Fibroblast of lung (primary cell): ENCODE measurements at regions not wholly inside any gene's neighbourhood (a gene's known extent, or its start where the extent isn't known, plus 50 kb on each side); places are given as distances from the start of the nearest gene placed in this dataset.

Experiments
- DNase-seq, 2 donors: peaks; one replicate each; pipeline versions ENCODE4 v3.0.0 to v3.0.0-alpha.2; 2010; ENCODE audit warnings: low read depth in 2 of 2
- H2AFZ ChIP-seq: 2 replicates; pipeline ENCODE4 v1.5.1; 2012; ENCODE audit warnings: low read length, control low read depth, inconsistent platforms
- H3K27ac ChIP-seq: 2 replicates; pipeline ENCODE4 v1.5.1; 2011; ENCODE audit warnings: low read length, control low read depth; ENCODE audit not compliant: insufficient read depth
- H3K27me3 ChIP-seq: 2 replicates; pipeline ENCODE4 v1.5.1; 2011; ENCODE audit warnings: mild to moderate bottlenecking, low read length; ENCODE audit not compliant: control insufficient read depth, insufficient read depth
- H3K36me3 ChIP-seq: 2 replicates; pipeline ENCODE4 v1.5.1; 2011; ENCODE audit warnings: low read length; ENCODE audit not compliant: control insufficient read depth, insufficient read depth
- H3K4me1 ChIP-seq: 2 replicates; pipeline ENCODE4 v1.5.1; 2011; ENCODE audit warnings: low read length; ENCODE audit not compliant: control insufficient read depth, insufficient read depth; ENCODE audit errors: extremely low read depth
- H3K4me2 ChIP-seq: 2 replicates; pipeline ENCODE4 v1.5.1; 2011; ENCODE audit warnings: low read length, control low read depth; ENCODE audit not compliant: insufficient read depth; ENCODE audit errors: extremely low read depth
- H3K4me3 ChIP-seq, 4 experiments: fragments of 200-600 bp in 1 of 4; sonication (generic) in 1 of 4; replicated peaks in 1 of 4; 2 replicates each; pipeline ENCODE4 v1.5.1; 2011 to 2016; ENCODE audit warnings: low read length in 4 of 4, low read depth in 3 of 4, mild to moderate bottlenecking in 3 of 4, control low read depth in 2 of 4, inconsistent platforms in 1 of 4, mixed read lengths in 1 of 4; ENCODE audit not compliant: insufficient read depth in 1 of 4; ENCODE audit errors: control extremely low read depth in 1 of 4
- H3K79me2 ChIP-seq: 2 replicates; pipeline ENCODE4 v1.5.1; 2012; ENCODE audit warnings: mild to moderate bottlenecking, low read length, inconsistent platforms; ENCODE audit not compliant: control insufficient read depth, insufficient read depth
- H3K9ac ChIP-seq: 2 replicates; pipeline ENCODE4 v1.5.1; 2011; ENCODE audit warnings: mild to moderate bottlenecking, low read length, control low read depth; ENCODE audit not compliant: insufficient read depth
- H3K9me3 ChIP-seq: 2 replicates; pipeline ENCODE4 v1.5.1; 2012; ENCODE audit warnings: low read depth, low read length; ENCODE audit not compliant: control insufficient read depth, insufficient read depth
- H4K20me1 ChIP-seq: 2 replicates; pipeline ENCODE4 v1.5.1; 2011; ENCODE audit warnings: low read length; ENCODE audit not compliant: control insufficient read depth, insufficient read depth; ENCODE audit errors: extremely low read depth
- EZH2 ChIP-seq: IDR thresholded peaks from 2 replicates; pipeline ENCODE4 v1.5.1; 2012; ENCODE audit warnings: low read length, control low read depth, mild to moderate bottlenecking; ENCODE audit errors: missing control alignments
- TF ChIP-seq, protein P1 (sequence below), 2 donors: IDR thresholded peaks in 1 of 2; conservative IDR thresholded peaks in 1 of 2; 1 replicate in 1 of 2; 2 replicates in 1 of 2; pipeline ENCODE4 v1.5.1; 2011 to 2012; ENCODE audit warnings: low read length in 2 of 2, control low read depth in 1 of 2, inconsistent platforms in 1 of 2, low read depth in 1 of 2, mild to moderate bottlenecking in 1 of 2

DNA sequence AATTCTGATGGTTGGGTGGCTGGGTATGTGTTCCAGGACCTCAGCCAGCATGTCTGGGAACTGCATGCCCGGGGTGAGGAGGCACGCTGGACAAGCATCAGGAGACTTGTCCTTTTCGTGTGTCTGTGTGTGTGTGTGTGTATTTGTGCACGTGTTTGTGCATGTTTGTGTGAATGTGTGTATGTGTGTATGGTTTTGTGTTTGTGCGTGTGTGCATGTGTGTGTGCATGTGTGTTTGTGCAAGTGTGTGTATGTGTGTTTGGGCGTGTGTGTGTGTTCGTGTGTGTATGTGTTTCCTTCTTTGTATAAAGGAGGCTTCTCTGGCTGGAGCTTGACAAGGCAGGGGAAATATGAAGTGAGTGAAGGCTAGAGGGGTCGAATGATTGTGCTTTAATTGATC is 491.5 kb downstream of the IRX1 start:
- H3K4me2 ChIP-seq, result no peak overlapping the region
- no peak overlapping the region for H2AFZ ChIP-seq
- no peaks in the 10 kb centered on the region for H3K27me3 ChIP-seq
- no peak overlapping the region for H3K27ac ChIP-seq
- H3K9me3 ChIP-seq, result no peaks in the 10 kb centered on the region
- no peaks in the 10 kb centered on the region for H3K79me2 ChIP-seq
- no peaks in the 10 kb centered on the region for H3K36me3 ChIP-seq
- TF ChIP-seq, protein P1, sequence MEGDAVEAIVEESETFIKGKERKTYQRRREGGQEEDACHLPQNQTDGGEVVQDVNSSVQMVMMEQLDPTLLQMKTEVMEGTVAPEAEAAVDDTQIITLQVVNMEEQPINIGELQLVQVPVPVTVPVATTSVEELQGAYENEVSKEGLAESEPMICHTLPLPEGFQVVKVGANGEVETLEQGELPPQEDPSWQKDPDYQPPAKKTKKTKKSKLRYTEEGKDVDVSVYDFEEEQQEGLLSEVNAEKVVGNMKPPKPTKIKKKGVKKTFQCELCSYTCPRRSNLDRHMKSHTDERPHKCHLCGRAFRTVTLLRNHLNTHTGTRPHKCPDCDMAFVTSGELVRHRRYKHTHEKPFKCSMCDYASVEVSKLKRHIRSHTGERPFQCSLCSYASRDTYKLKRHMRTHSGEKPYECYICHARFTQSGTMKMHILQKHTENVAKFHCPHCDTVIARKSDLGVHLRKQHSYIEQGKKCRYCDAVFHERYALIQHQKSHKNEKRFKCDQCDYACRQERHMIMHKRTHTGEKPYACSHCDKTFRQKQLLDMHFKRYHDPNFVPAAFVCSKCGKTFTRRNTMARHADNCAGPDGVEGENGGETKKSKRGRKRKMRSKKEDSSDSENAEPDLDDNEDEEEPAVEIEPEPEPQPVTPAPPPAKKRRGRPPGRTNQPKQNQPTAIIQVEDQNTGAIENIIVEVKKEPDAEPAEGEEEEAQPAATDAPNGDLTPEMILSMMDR (conservative IDR thresholded peaks at IDR 0.05 in 1 of 2, IDR thresholded peaks at IDR 0.05 in 1 of 2; ENCODE audit: low read depth in 1 of 2, low read length in 2 of 2), result no peak
- TF ChIP-seq EZH2, result no peak
- H3K4me3 ChIP-seq, result no peak overlapping the region
- no peak overlapping the region for H3K9ac ChIP-seq
- H3K4me1 ChIP-seq, result no peaks in the 10 kb centered on the region
- H4K20me1 ChIP-seq, result no peaks in the 10 kb centered on the region
- no peak for DNase-seq

DNA sequence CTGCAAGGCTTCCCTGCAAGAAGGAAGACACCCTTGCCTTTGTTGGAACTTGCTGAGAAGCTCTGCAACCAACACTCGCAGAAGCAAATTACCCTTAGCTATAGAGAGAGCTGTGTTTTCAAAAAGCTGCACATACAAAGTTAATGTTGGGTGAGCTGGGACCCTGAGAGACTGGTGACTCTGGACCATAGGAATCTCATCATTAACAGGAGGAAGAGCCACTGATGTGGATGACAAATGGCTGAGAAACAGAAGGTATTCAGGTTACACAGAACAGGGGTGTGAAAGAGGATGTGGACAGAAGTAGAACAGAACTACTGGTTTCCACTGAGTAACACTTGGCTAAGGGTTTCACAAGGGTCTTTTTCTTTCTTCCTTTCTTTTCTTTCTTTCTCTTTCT is 493.5 kb downstream of the IRX1 start:
- H4K20me1 ChIP-seq, result no peaks in the 10 kb centered on the region
- H3K4me2 ChIP-seq, result no peak overlapping the region
- H3K9ac ChIP-seq, result no peak overlapping the region
- no peak overlapping the region for H2AFZ ChIP-seq
- no peaks in the 10 kb centered on the region for H3K9me3 ChIP-seq
- no peaks in the 10 kb centered on the region for H3K79me2 ChIP-seq
- no peaks in the 10 kb centered on the region for H3K4me1 ChIP-seq
- TF ChIP-seq EZH2, result no peak
- TF ChIP-seq, protein P1 (conservative IDR thresholded peaks at IDR 0.05 in 1 of 2, IDR thresholded peaks at IDR 0.05 in 1 of 2; ENCODE audit: low read depth in 1 of 2, low read length in 2 of 2), result no peak
- H3K36me3 ChIP-seq, result no peaks in the 10 kb centered on the region
- no peak overlapping the region for H3K4me3 ChIP-seq
- H3K27ac ChIP-seq, result no peak overlapping the region
- no peaks in the 10 kb centered on the region for H3K27me3 ChIP-seq
- DNase-seq, result peak in 1 of 2 donors; percentile 61

DNA sequence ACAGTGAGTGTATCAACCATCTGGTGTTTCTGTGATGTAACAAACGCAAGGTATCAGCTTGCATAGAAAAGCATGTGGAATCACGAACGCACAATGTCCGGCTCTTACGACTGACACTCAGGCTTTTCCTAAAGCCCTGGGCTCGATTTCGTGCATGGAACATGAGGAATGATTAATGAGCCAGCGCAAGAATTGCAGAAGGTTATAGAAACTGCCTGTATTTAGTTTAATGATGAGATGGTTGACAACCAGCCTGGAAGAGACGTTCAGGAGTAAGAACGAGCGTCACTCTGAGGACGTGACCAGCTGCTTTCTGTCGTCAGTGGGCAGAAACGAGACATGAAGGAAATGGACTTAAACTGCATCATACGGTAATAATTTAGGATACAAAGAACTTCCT is 497.6 kb downstream of the IRX1 start:
- H3K9me3 ChIP-seq, result no peaks in the 10 kb centered on the region
- H3K4me1 ChIP-seq, result no peaks in the 10 kb centered on the region
- no peak overlapping the region for H3K4me3 ChIP-seq
- H3K27me3 ChIP-seq, result no peaks in the 10 kb centered on the region
- no peak overlapping the region for H3K27ac ChIP-seq
- TF ChIP-seq, protein P1 (conservative IDR thresholded peaks at IDR 0.05 in 1 of 2, IDR thresholded peaks at IDR 0.05 in 1 of 2; ENCODE audit: low read depth in 1 of 2, low read length in 2 of 2), result no peak
- no peak for TF ChIP-seq EZH2
- no peaks in the 10 kb centered on the region for H3K79me2 ChIP-seq
- H3K4me2 ChIP-seq, result no peak overlapping the region
- no peaks in the 10 kb centered on the region for H4K20me1 ChIP-seq
- no peak for DNase-seq
- H3K36me3 ChIP-seq, result no peaks in the 10 kb centered on the region
- no peak overlapping the region for H3K9ac ChIP-seq
- no peak overlapping the region for H2AFZ ChIP-seq
